ENCODE measurements at regions not wholly inside any gene's neighbourhood (a gene's known extent, or its start where the extent isn't known, plus 50 kb on each side); places are given as distances from the start of the nearest gene placed in this dataset.
A peak's percentile ranks its signal among the peaks of the same experiment; 100 is the strongest.
"Not testable (repeated sequence)": the region's sequence is repeated elsewhere in the genome, so short reads cannot be mapped to it uniquely, and the experiment has no call there.

- WGBS, 2 donors, result 13 to 17% methylated on average over 8 of the region's 8 CpGs
- Histone ChIP-seq H3K36me3 (replicated peaks in 1 of 2; ENCODE audit: insufficient read depth in 1 of 2, low read depth in 2 of 2) (no peaks in the 10 kb centered on the region), H3K27me3 (no peaks in the 10 kb centered on the region), H3K27ac (no peak overlapping the region), H3K4me3 (no peak overlapping the region), H3K9me3 (no peaks in the 10 kb centered on the region), H3K4me1 (no peaks in the 10 kb centered on the region)
- ATAC-seq (peak; percentile 78), DNase-seq (peak; percentile 48 to 60 (median 58))
- TF ChIP-seq, protein P1, sequence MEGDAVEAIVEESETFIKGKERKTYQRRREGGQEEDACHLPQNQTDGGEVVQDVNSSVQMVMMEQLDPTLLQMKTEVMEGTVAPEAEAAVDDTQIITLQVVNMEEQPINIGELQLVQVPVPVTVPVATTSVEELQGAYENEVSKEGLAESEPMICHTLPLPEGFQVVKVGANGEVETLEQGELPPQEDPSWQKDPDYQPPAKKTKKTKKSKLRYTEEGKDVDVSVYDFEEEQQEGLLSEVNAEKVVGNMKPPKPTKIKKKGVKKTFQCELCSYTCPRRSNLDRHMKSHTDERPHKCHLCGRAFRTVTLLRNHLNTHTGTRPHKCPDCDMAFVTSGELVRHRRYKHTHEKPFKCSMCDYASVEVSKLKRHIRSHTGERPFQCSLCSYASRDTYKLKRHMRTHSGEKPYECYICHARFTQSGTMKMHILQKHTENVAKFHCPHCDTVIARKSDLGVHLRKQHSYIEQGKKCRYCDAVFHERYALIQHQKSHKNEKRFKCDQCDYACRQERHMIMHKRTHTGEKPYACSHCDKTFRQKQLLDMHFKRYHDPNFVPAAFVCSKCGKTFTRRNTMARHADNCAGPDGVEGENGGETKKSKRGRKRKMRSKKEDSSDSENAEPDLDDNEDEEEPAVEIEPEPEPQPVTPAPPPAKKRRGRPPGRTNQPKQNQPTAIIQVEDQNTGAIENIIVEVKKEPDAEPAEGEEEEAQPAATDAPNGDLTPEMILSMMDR (IDR thresholded peaks at IDR 0.05), result peak; percentile 37 to 81 (median 73)
- no peak for TF ChIP-seq POLR2A (IDR thresholded peaks at IDR 0.05)
- intact Hi-C loops (cut with DNase I), result loop anchor here (5.0 kb wide), 1 partner anchor 411 kb away; no protein-coding TSS in a partner anchor
Observed at GRCh38 chr11:56841210-56841810, 92.8 kb upstream of the OR9G4 start.

DNA sequence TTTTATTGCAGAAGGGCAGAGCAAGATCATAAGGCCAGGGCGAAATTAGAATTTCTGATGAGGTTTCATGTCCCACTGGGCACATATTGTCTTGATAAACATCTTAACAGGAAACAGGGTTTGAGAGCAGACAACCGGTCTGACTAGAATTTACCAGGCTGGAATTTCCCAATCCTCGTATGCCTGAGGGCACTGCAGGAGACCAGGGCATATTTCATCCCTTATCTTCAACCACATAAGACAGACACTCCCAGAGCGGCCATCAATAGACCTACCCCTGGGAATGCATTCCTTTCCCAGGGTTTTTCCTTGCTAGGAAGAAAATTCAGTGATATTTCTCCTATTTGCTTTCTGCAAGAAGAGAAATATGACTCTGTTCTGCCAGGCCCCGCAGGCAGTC is 78.9 kb upstream of the OR9G4 start:
- intact Hi-C loops (cut with DNase I); ATAC-seq; H3K4me1 ChIP-seq; H3K36me3 ChIP-seq (replicated peaks in 1 of 2; ENCODE audit: insufficient read depth in 1 of 2, low read depth in 2 of 2); H3K9me3 ChIP-seq; H3K4me3 ChIP-seq; H3K27ac ChIP-seq; H3K27me3 ChIP-seq; DNase-seq: not testable (repeated sequence)
- WGBS, 2 donors, result 67 to 75% methylated on average over 5 of the region's 5 CpGs

DNA sequence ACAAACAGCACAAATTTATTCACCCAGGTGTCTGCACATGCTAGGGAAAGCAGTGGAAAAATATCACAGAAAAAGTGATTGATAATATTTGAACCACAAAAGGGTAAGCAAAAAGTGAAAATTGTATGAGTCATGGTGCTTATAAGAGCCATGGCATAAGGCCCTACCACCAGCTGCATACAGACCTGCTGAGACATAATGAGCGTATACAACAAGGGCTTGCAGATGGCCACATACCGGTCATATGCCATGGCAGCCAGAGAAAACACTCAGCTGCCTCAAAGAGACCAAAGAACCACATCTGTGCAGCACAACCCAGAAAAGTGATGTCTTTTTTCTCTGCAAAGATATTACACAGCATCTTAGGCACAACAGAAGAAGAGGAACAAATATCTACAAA is 71.4 kb upstream of the OR9G4 start:
- no peaks in the 10 kb centered on the region for H3K27me3 ChIP-seq
- TF ChIP-seq, protein P1 (IDR thresholded peaks at IDR 0.05), result no peak
- TF ChIP-seq POLR2A (IDR thresholded peaks at IDR 0.05), result no peak
- intact Hi-C loops (cut with DNase I), result no loop called here
- no peaks in the 10 kb centered on the region for H3K4me1 ChIP-seq
- H3K36me3 ChIP-seq (replicated peaks in 1 of 2; ENCODE audit: insufficient read depth in 1 of 2, low read depth in 2 of 2), result no peaks in the 10 kb centered on the region
- ATAC-seq (no peak), DNase-seq (no peak)
- WGBS, 2 donors, result 30 to 79% methylated on average over 2 of the region's 2 CpGs
- H3K9me3 ChIP-seq, result no peaks in the 10 kb centered on the region
- no peak overlapping the region for H3K27ac ChIP-seq
- no peak overlapping the region for H3K4me3 ChIP-seq

DNA sequence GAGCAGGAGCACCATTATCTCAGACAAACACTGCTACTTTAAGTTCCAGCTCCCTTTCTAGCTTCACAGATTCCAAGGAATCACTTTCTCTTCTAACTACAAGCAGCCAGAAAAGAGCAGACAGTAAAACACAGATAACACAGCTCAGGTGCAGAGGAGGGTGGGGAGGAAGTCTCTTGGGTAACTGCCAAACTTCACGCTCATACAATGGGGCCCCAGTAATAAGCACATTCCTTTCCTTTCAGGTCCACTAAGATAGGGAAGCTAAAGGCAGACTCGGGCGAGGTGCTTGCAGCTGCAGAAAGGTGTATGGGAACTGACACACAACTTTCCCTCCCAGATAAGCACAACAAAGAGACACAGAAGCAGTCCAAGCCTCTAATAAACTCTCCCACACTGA is 69.2 kb upstream of the OR9G4 start:
- DNase-seq (no peak), ATAC-seq (no peak)
- TF ChIP-seq, protein P1 (IDR thresholded peaks at IDR 0.05), result no peak
- TF ChIP-seq POLR2A (IDR thresholded peaks at IDR 0.05), result no peak
- no peaks in the 10 kb centered on the region for H3K36me3 ChIP-seq (replicated peaks in 1 of 2; ENCODE audit: insufficient read depth in 1 of 2, low read depth in 2 of 2)
- intact Hi-C loops (cut with DNase I), result no loop called here
- no peaks in the 10 kb centered on the region for H3K9me3 ChIP-seq
- no peaks in the 10 kb centered on the region for H3K27me3 ChIP-seq
- H3K27ac ChIP-seq, result no peak overlapping the region
- WGBS, 2 donors, result 5 to 28% methylated on average over 3 of the region's 3 CpGs
- no peak overlapping the region for H3K4me3 ChIP-seq
- H3K4me1 ChIP-seq, result no peaks in the 10 kb centered on the region

GRCh38 chr11:56816259-56816658 is 67.8 kb upstream of the OR9G4 start:
- TF ChIP-seq POLR2A (IDR thresholded peaks at IDR 0.05), result no peak
- TF ChIP-seq, protein P1 (IDR thresholded peaks at IDR 0.05), result no peak
- DNase-seq (no peak), ATAC-seq (no peak)
- Histone ChIP-seq H3K4me3 (no peak overlapping the region), H3K36me3 (replicated peaks in 1 of 2; ENCODE audit: insufficient read depth in 1 of 2, low read depth in 2 of 2) (no peaks in the 10 kb centered on the region), H3K27me3 (no peaks in the 10 kb centered on the region), H3K4me1 (no peaks in the 10 kb centered on the region), H3K9me3 (no peaks in the 10 kb centered on the region), H3K27ac (no peak overlapping the region)
- intact Hi-C loops (cut with DNase I), result no loop called here
- 78 to 82% methylated on average over 2 of the region's 2 CpGs for WGBS, 2 donors
